ENCODE measurements at regions not wholly inside any gene's neighbourhood (a gene's known extent, or its start where the extent isn't known, plus 50 kb on each side); places are given as distances from the start of the nearest gene placed in this dataset.

DNA sequence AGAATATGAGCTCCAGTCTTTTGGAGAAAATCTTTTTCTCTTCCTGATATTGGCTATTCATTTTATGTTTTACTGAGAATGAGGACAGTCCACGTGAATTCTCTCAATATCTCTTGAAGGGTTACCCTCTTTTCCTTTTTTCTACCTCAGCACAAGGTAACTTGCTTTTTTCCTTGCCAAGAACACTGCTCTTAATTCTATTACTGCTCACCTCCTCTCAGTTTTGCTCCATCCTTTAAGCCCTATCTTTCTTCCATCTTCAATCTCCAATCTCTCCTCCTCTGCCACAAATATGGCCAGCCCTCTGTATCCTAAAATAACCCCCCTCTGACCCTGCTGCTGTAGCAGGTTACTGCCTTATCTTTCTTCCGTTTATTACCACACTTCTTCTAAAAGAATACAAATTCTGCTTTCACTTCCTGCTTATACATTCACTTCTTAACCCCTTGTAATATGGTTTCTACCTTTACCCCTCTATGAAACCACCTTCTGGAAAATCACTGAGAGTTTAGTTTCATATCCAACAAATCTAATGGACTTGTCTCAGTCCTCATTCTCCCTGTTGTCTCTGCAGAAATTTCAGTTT is 89.0 kb downstream of the NFKBIZ start:
- no peaks in the 10 kb centered on the region for H3F3A ChIP-seq (ENCODE audit: insufficient read depth, low read length, poor library complexity, severe bottlenecking)
- H3K27ac ChIP-seq (ENCODE audit: low read length) = no peak overlapping the region
- H3K9me3 ChIP-seq (ENCODE audit: low read length) = no peaks in the 10 kb centered on the region
- no peaks in the 10 kb centered on the region for H3K36me3 ChIP-seq (ENCODE audit: insufficient read depth, low read length)
- H3K79me2 ChIP-seq (replicated peaks; ENCODE audit: insufficient read depth, low read length) = no peaks in the 10 kb centered on the region
- TF ChIP-seq TAF1 (IDR thresholded peaks at IDR 0.05; ENCODE audit: low read depth) (no peak), EZH2 (IDR thresholded peaks at IDR 0.05; ENCODE audit: borderline replicate concordance, insufficient read depth, low read length, poor library complexity, severe bottlenecking) (no peak), POLR2AphosphoS5 (IDR thresholded peaks at IDR 0.05) (no peak), SMC3 (conservative IDR thresholded peaks at IDR 0.05; ENCODE audit: poor library complexity) (no peak), EP300 (conservative IDR thresholded peaks at IDR 0.05; ENCODE audit: poor library complexity, severe bottlenecking) (no peak), MXI1 (conservative IDR thresholded peaks at IDR 0.05; ENCODE audit: poor library complexity, severe bottlenecking) (no peak), REST (IDR thresholded peaks at IDR 0.05; ENCODE audit: borderline replicate concordance) (no peak), RAD21 (conservative IDR thresholded peaks at IDR 0.05) (no peak)
- TF ChIP-seq, protein P1, sequence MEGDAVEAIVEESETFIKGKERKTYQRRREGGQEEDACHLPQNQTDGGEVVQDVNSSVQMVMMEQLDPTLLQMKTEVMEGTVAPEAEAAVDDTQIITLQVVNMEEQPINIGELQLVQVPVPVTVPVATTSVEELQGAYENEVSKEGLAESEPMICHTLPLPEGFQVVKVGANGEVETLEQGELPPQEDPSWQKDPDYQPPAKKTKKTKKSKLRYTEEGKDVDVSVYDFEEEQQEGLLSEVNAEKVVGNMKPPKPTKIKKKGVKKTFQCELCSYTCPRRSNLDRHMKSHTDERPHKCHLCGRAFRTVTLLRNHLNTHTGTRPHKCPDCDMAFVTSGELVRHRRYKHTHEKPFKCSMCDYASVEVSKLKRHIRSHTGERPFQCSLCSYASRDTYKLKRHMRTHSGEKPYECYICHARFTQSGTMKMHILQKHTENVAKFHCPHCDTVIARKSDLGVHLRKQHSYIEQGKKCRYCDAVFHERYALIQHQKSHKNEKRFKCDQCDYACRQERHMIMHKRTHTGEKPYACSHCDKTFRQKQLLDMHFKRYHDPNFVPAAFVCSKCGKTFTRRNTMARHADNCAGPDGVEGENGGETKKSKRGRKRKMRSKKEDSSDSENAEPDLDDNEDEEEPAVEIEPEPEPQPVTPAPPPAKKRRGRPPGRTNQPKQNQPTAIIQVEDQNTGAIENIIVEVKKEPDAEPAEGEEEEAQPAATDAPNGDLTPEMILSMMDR (IDR thresholded peaks at IDR 0.05; ENCODE audit: poor library complexity, severe bottlenecking) = no peak
- H3K27me3 ChIP-seq (ENCODE audit: insufficient read depth, low read depth, low read length) = no peaks in the 10 kb centered on the region
- H3K9ac ChIP-seq (ENCODE audit: low read length) = no peak overlapping the region
- no peak overlapping the region for H2AFZ ChIP-seq (ENCODE audit: low read depth, low read length)
- no peak overlapping the region for H3K4me2 ChIP-seq (ENCODE audit: low read length)
- H4K20me1 ChIP-seq (ENCODE audit: insufficient read depth) = no peaks in the 10 kb centered on the region
- H3K4me3 ChIP-seq (ENCODE audit: low read length) = no peak overlapping the region
- H3K9me2 ChIP-seq (ENCODE audit: insufficient read depth, low read length) = no peaks in the 10 kb centered on the region

GRCh38 chr3:101939361-101940049 is 90.2 kb downstream of the NFKBIZ start:
- no peaks in the 10 kb centered on the region for H4K20me1 ChIP-seq (ENCODE audit: insufficient read depth)
- H3K9me2 ChIP-seq (ENCODE audit: insufficient read depth, low read length) = no peaks in the 10 kb centered on the region
- no peak overlapping the region for H3K9ac ChIP-seq (ENCODE audit: low read length)
- no peak overlapping the region for H3K27ac ChIP-seq (ENCODE audit: low read length)
- TF ChIP-seq, protein P1 (IDR thresholded peaks at IDR 0.05; ENCODE audit: poor library complexity, severe bottlenecking) = no peak
- TF ChIP-seq MXI1 (conservative IDR thresholded peaks at IDR 0.05; ENCODE audit: poor library complexity, severe bottlenecking) (no peak), EZH2 (IDR thresholded peaks at IDR 0.05; ENCODE audit: borderline replicate concordance, insufficient read depth, low read length, poor library complexity, severe bottlenecking) (no peak), RAD21 (conservative IDR thresholded peaks at IDR 0.05) (no peak), SMC3 (conservative IDR thresholded peaks at IDR 0.05; ENCODE audit: poor library complexity) (no peak), EP300 (conservative IDR thresholded peaks at IDR 0.05; ENCODE audit: poor library complexity, severe bottlenecking) (no peak), REST (IDR thresholded peaks at IDR 0.05; ENCODE audit: borderline replicate concordance) (no peak), POLR2AphosphoS5 (IDR thresholded peaks at IDR 0.05) (no peak), TAF1 (IDR thresholded peaks at IDR 0.05; ENCODE audit: low read depth) (no peak)
- no peak overlapping the region for H3K4me3 ChIP-seq (ENCODE audit: low read length)
- H3K9me3 ChIP-seq (ENCODE audit: low read length) = no peaks in the 10 kb centered on the region
- no peak overlapping the region for H3K4me2 ChIP-seq (ENCODE audit: low read length)
- H3K36me3 ChIP-seq (ENCODE audit: insufficient read depth, low read length) = no peaks in the 10 kb centered on the region
- no peaks in the 10 kb centered on the region for H3K79me2 ChIP-seq (replicated peaks; ENCODE audit: insufficient read depth, low read length)
- H3K27me3 ChIP-seq (ENCODE audit: insufficient read depth, low read depth, low read length) = no peaks in the 10 kb centered on the region
- no peaks in the 10 kb centered on the region for H3F3A ChIP-seq (ENCODE audit: insufficient read depth, low read length, poor library complexity, severe bottlenecking)
- no peak overlapping the region for H2AFZ ChIP-seq (ENCODE audit: low read depth, low read length)
